ENCODE measurements at regions not wholly inside any gene's neighbourhood (a gene's known extent, or its start where the extent isn't known, plus 50 kb on each side); places are given as distances from the start of the nearest gene placed in this dataset.

DNA sequence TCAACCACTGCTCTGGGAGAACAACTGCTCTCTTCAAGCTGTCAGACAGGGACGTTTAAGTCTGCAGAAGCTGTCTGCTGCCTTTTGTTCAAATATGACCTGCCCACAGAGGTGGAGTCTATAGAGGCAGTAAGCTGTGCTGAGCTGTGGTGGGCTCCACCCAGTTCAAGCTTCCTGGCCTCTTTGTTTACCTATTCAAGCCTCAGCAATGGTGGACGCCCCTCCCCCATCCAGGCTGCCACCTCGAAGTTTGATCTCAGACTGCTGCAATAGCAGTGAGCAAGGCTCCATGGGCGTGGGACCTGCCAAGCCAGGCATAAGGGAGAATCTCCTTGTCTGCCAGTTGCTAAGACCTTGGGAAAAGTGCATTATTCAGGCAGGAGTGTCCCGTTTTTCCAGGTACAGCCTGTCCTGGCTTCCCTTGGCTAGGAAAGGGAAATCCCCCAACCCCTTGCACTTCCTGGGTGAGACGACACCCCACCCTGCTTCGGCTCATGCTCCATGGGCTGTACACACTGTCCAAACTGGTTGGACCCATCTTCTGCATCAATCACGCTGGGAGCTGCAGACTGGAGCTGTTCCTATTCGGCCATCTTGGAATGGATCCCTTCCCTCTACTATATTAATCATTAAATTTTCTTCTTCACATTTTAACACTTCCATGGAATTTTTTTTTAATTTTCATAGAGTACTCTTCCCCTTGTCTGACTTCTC lies 167.0 kb upstream of the UBE2E2 start:
- no peak for DNase-seq
- Histone ChIP-seq H3K4me2 (no peak overlapping the region), H3F3A (replicated peaks; ENCODE audit: insufficient read depth) (no peaks in the 10 kb centered on the region), H3K36me3 (replicated peaks in 1 of 2; ENCODE audit: control insufficient read depth in 1 of 2, insufficient read depth in 2 of 2, low read length in 1 of 2) (no peaks in the 10 kb centered on the region), H3K79me2 (ENCODE audit: insufficient read depth) (no peaks in the 10 kb centered on the region), H3K4me3 (ENCODE audit: low read depth in 2 of 2, low read length in 1 of 2) (no peak overlapping the region), H2AFZ (ENCODE audit: low read depth) (no peak overlapping the region), H3K4me1 (ENCODE audit: control insufficient read depth in 1 of 2, insufficient read depth in 2 of 2, low read depth in 1 of 2, low read length in 1 of 2) (no peaks in the 10 kb centered on the region; a peak in 1 of 4 replicates), H3K9me2 (no peaks in the 10 kb centered on the region), H3K27ac (ENCODE audit: low read depth in 2 of 2, low read length in 1 of 2) (no peak overlapping the region), H3K27me3 (ENCODE audit: insufficient read depth) (no peaks in the 10 kb centered on the region), H3K9ac (no peak overlapping the region), H4K20me1 (ENCODE audit: insufficient read depth) (no peaks in the 10 kb centered on the region), H3K9me3 (no peaks in the 10 kb centered on the region)
- 54% methylated on average over 7 of the region's 9 CpGs for WGBS (ENCODE audit: low lambda C conversion rate)
- POLR2A ChIA-PET, result no interaction called here
- TF ChIP-seq MXI1 (IDR thresholded peaks at IDR 0.05; ENCODE audit: low read depth, low read length) (no peak), TAF1 (IDR thresholded peaks at IDR 0.05; ENCODE audit: borderline replicate concordance, low read depth, low read length) (no peak), EP300 (IDR thresholded peaks at IDR 0.05; ENCODE audit: borderline replicate concordance in 1 of 2, low read depth in 1 of 2, low read length in 1 of 2) (no peak), ELF1 (IDR thresholded peaks at IDR 0.05) (no peak), TCF12 (IDR thresholded peaks at IDR 0.05) (no peak), JUND (IDR thresholded peaks at IDR 0.05) (no peak), SIN3A (IDR thresholded peaks at IDR 0.05; ENCODE audit: borderline replicate concordance, low read depth, low read length) (no peak), TEAD4 (IDR thresholded peaks at IDR 0.05; ENCODE audit: borderline replicate concordance, insufficient read depth) (no peak), MEF2A (IDR thresholded peaks at IDR 0.05; ENCODE audit: borderline replicate concordance, low read depth) (no peak), GABPA (IDR thresholded peaks at IDR 0.05; ENCODE audit: low read depth) (no peak), FOSL2 (IDR thresholded peaks at IDR 0.05; ENCODE audit: borderline replicate concordance, low read depth) (no peak)
- TF ChIP-seq, protein P1, sequence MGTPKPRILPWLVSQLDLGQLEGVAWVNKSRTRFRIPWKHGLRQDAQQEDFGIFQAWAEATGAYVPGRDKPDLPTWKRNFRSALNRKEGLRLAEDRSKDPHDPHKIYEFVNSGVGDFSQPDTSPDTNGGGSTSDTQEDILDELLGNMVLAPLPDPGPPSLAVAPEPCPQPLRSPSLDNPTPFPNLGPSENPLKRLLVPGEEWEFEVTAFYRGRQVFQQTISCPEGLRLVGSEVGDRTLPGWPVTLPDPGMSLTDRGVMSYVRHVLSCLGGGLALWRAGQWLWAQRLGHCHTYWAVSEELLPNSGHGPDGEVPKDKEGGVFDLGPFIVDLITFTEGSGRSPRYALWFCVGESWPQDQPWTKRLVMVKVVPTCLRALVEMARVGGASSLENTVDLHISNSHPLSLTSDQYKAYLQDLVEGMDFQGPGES (IDR thresholded peaks at IDR 0.05; ENCODE audit: low read depth, low read length), result no peak
- CTCF ChIA-PET, result no interaction called here

- H3K36me3 ChIP-seq (replicated peaks in 1 of 2; ENCODE audit: control insufficient read depth in 1 of 2, insufficient read depth in 2 of 2, low read length in 1 of 2), result no peaks in the 10 kb centered on the region
- H3K9me2 ChIP-seq, result no peaks in the 10 kb centered on the region
- ChIA-PET POLR2A (no interaction called here), CTCF (no interaction called here)
- H3K27ac ChIP-seq (ENCODE audit: low read depth in 2 of 2, low read length in 1 of 2), result no peak overlapping the region
- no peaks in the 10 kb centered on the region for H3K79me2 ChIP-seq (ENCODE audit: insufficient read depth)
- no peak overlapping the region for H2AFZ ChIP-seq (ENCODE audit: low read depth)
- TF ChIP-seq FOXM1 (IDR thresholded peaks at IDR 0.05; ENCODE audit: low read depth), result no peak
- TF ChIP-seq FOXJ3 (CRISPR knock-in tag; IDR thresholded peaks at IDR 0.05), result no peak
- TF ChIP-seq FOSL2 (IDR thresholded peaks at IDR 0.05; ENCODE audit: borderline replicate concordance, low read depth), result no peak
- TF ChIP-seq TEAD4 (IDR thresholded peaks at IDR 0.05; ENCODE audit: borderline replicate concordance, insufficient read depth), result no peak
- TF ChIP-seq TAF1 (IDR thresholded peaks at IDR 0.05; ENCODE audit: borderline replicate concordance, low read depth, low read length), result no peak
- no peak for TF ChIP-seq EZH2phosphoT487 (IDR thresholded peaks at IDR 0.05; ENCODE audit: borderline replicate concordance, low read depth)
- no peak for TF ChIP-seq MEF2A (IDR thresholded peaks at IDR 0.05; ENCODE audit: borderline replicate concordance, low read depth)
- TF ChIP-seq, protein P2, sequence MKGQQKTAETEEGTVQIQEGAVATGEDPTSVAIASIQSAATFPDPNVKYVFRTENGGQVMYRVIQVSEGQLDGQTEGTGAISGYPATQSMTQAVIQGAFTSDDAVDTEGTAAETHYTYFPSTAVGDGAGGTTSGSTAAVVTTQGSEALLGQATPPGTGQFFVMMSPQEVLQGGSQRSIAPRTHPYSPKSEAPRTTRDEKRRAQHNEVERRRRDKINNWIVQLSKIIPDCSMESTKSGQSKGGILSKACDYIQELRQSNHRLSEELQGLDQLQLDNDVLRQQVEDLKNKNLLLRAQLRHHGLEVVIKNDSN (IDR thresholded peaks at IDR 0.05; ENCODE audit: borderline replicate concordance, low read depth), result no peak
- TF ChIP-seq, protein P3, sequence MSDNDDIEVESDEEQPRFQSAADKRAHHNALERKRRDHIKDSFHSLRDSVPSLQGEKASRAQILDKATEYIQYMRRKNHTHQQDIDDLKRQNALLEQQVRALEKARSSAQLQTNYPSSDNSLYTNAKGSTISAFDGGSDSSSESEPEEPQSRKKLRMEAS (IDR thresholded peaks at IDR 0.05; ENCODE audit: low read depth), result no peak
- TF ChIP-seq RCOR1 (IDR thresholded peaks at IDR 0.05; ENCODE audit: low read length), result no peak
- TF ChIP-seq ELF1 (IDR thresholded peaks at IDR 0.05), result no peak
- TF ChIP-seq, protein P1 (IDR thresholded peaks at IDR 0.05; ENCODE audit: low read depth, low read length), result no peak
- no peak for TF ChIP-seq POLR2AphosphoS5 (IDR thresholded peaks at IDR 0.05; ENCODE audit: low read depth, low read length)
- TF ChIP-seq MXI1 (IDR thresholded peaks at IDR 0.05; ENCODE audit: low read depth, low read length), result no peak
- no peak for TF ChIP-seq YY1 (IDR thresholded peaks at IDR 0.05; ENCODE audit: low read depth)
- no peak for TF ChIP-seq NFIC (IDR thresholded peaks at IDR 0.05; ENCODE audit: borderline replicate concordance)
- TF ChIP-seq EP300 (IDR thresholded peaks at IDR 0.05; ENCODE audit: borderline replicate concordance in 1 of 2, low read depth in 1 of 2, low read length in 1 of 2), result no peak
- TF ChIP-seq GATA2 (CRISPR knock-in tag; IDR thresholded peaks at IDR 0.05), result no peak
- no peak for TF ChIP-seq RAD21 (IDR thresholded peaks at IDR 0.05; ENCODE audit: low read length)
- no peak for TF ChIP-seq RFX5 (IDR thresholded peaks at IDR 0.05; ENCODE audit: low read length)
- no peak overlapping the region for H3K4me2 ChIP-seq
- no peak overlapping the region for H3K9ac ChIP-seq
- H3F3A ChIP-seq (replicated peaks; ENCODE audit: insufficient read depth), result no peaks in the 10 kb centered on the region
- WGBS (ENCODE audit: low lambda C conversion rate), result 16% methylated on average over 4 of the region's 4 CpGs
- H3K4me1 ChIP-seq (ENCODE audit: control insufficient read depth in 1 of 2, insufficient read depth in 2 of 2, low read depth in 1 of 2, low read length in 1 of 2), result no peaks in the 10 kb centered on the region; a peak in 1 of 4 replicates
- no peaks in the 10 kb centered on the region for H3K9me3 ChIP-seq
- no peaks in the 10 kb centered on the region for H3K27me3 ChIP-seq (ENCODE audit: insufficient read depth)
- no peak overlapping the region for H3K4me3 ChIP-seq (ENCODE audit: low read depth in 2 of 2, low read length in 1 of 2)
- no peaks in the 10 kb centered on the region for H4K20me1 ChIP-seq (ENCODE audit: insufficient read depth)
- no peak for DNase-seq
Measured at GRCh38 chr3:23036728-23037127, 166.4 kb upstream of the UBE2E2 start.

All from SK-N-SH (cell line).